ENCODE measurements at regions not wholly inside any gene's neighbourhood (a gene's known extent, or its start where the extent isn't known, plus 50 kb on each side); places are given as distances from the start of the nearest gene placed in this dataset.
"Not testable (repeated sequence)": the region's sequence is repeated elsewhere in the genome, so short reads cannot be mapped to it uniquely, and the experiment has no call there.

GRCh38 chr14:98208943-98209342, 1063.1 kb downstream of the BCL11B start:
- H3K36me3 ChIP-seq (ENCODE audit: control insufficient read depth in 1 of 2, insufficient read depth in 2 of 2, low read length in 2 of 2), result no peaks in the 10 kb centered on the region
- H3K27me3 ChIP-seq (ENCODE audit: low read depth, low read length), result no peaks in the 10 kb centered on the region
- H3K4me1 ChIP-seq (ENCODE audit: control insufficient read depth in 1 of 2, insufficient read depth in 2 of 2, low read length in 2 of 2), result no peaks in the 10 kb centered on the region
- no peak overlapping the region for H3K4me3 ChIP-seq (ENCODE audit: low read depth in 1 of 2, low read length in 2 of 2)
- H3K9me3 ChIP-seq (ENCODE audit: control insufficient read depth in 1 of 2, low read length in 2 of 2), result no peaks in the 10 kb centered on the region
- no peak overlapping the region for H3K27ac ChIP-seq (ENCODE audit: low read length)

- Histone ChIP-seq H3K9me3 (ENCODE audit: control insufficient read depth in 1 of 2, low read length in 2 of 2) (no peaks in the 10 kb centered on the region), H3K4me1 (ENCODE audit: control insufficient read depth in 1 of 2, insufficient read depth in 2 of 2, low read length in 2 of 2) (no peaks in the 10 kb centered on the region), H3K27ac (ENCODE audit: low read length) (no peak overlapping the region), H3K36me3 (ENCODE audit: control insufficient read depth in 1 of 2, insufficient read depth in 2 of 2, low read length in 2 of 2) (no peaks in the 10 kb centered on the region), H3K27me3 (ENCODE audit: low read depth, low read length) (no peaks in the 10 kb centered on the region), H3K4me3 (ENCODE audit: low read depth in 1 of 2, low read length in 2 of 2) (no peak overlapping the region)
Measured at GRCh38 chr14:98210045-98210672, 1061.8 kb downstream of the BCL11B start.

GRCh38 chr14:98217530-98217929, 1054.5 kb downstream of the BCL11B start:
- Histone ChIP-seq H3K4me1 (ENCODE audit: control insufficient read depth in 1 of 2, insufficient read depth in 2 of 2, low read length in 2 of 2) (no peaks in the 10 kb centered on the region), H3K27ac (ENCODE audit: low read length) (no peak overlapping the region), H3K4me3 (ENCODE audit: low read depth in 1 of 2, low read length in 2 of 2) (no peak overlapping the region), H3K9me3 (ENCODE audit: control insufficient read depth in 1 of 2, low read length in 2 of 2) (no peaks in the 10 kb centered on the region), H3K36me3 (ENCODE audit: control insufficient read depth in 1 of 2, insufficient read depth in 2 of 2, low read length in 2 of 2) (no peaks in the 10 kb centered on the region), H3K27me3 (ENCODE audit: low read depth, low read length) (no peaks in the 10 kb centered on the region)

GRCh38 chr14:98218218-98218617, 1053.8 kb downstream of the BCL11B start:
- no peaks in the 10 kb centered on the region for H3K36me3 ChIP-seq (ENCODE audit: control insufficient read depth in 1 of 2, insufficient read depth in 2 of 2, low read length in 2 of 2)
- H3K27me3 ChIP-seq (ENCODE audit: low read depth, low read length), result no peaks in the 10 kb centered on the region
- no peak overlapping the region for H3K4me3 ChIP-seq (ENCODE audit: low read depth in 1 of 2, low read length in 2 of 2)
- H3K4me1 ChIP-seq (ENCODE audit: control insufficient read depth in 1 of 2, insufficient read depth in 2 of 2, low read length in 2 of 2), result no peaks in the 10 kb centered on the region
- H3K27ac ChIP-seq (ENCODE audit: low read length), result no peak overlapping the region
- H3K9me3 ChIP-seq (ENCODE audit: control insufficient read depth in 1 of 2, low read length in 2 of 2), result no peaks in the 10 kb centered on the region

- Histone ChIP-seq H3K9me3 (ENCODE audit: control insufficient read depth in 1 of 2, low read length in 2 of 2) (no peaks in the 10 kb centered on the region), H3K36me3 (ENCODE audit: control insufficient read depth in 1 of 2, insufficient read depth in 2 of 2, low read length in 2 of 2) (no peaks in the 10 kb centered on the region), H3K27me3 (ENCODE audit: low read depth, low read length) (no peaks in the 10 kb centered on the region), H3K4me3 (ENCODE audit: low read depth in 1 of 2, low read length in 2 of 2) (no peak overlapping the region), H3K27ac (ENCODE audit: low read length) (no peak overlapping the region), H3K4me1 (ENCODE audit: control insufficient read depth in 1 of 2, insufficient read depth in 2 of 2, low read length in 2 of 2) (no peaks in the 10 kb centered on the region)
Measured at GRCh38 chr14:98219638-98220037, 1052.4 kb downstream of the BCL11B start.

GRCh38 chr14:98223106-98223505, 1048.9 kb downstream of the BCL11B start:
- Histone ChIP-seq H3K4me3 (ENCODE audit: low read depth in 1 of 2, low read length in 2 of 2) (no peak overlapping the region), H3K36me3 (ENCODE audit: control insufficient read depth in 1 of 2, insufficient read depth in 2 of 2, low read length in 2 of 2) (no peaks in the 10 kb centered on the region), H3K4me1 (ENCODE audit: control insufficient read depth in 1 of 2, insufficient read depth in 2 of 2, low read length in 2 of 2) (no peaks in the 10 kb centered on the region), H3K27me3 (ENCODE audit: low read depth, low read length) (no peaks in the 10 kb centered on the region), H3K27ac (ENCODE audit: low read length) (no peak overlapping the region), H3K9me3 (ENCODE audit: control insufficient read depth in 1 of 2, low read length in 2 of 2) (no peaks in the 10 kb centered on the region)

DNA sequence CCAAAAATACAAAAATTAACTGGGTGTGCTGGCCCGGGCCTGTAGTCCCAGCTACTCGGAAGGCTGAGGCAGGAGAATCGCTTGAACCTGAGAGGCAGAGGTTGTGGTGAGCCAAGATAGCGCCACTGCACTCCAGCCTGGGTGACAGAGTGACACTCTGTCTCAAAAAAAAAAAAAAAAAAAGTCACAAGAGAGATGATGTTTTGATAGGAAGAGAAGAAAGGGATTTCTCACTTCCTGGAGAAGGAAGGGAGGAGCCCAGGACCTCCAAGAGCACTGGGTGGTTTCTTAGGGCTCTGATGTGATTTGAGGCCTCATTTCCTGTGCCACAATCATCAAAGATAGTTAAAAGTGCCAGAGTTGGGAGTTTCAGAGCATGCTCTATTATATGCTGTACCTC, 1048.3 kb downstream of the BCL11B start:
- H3K36me3 ChIP-seq (ENCODE audit: control insufficient read depth in 1 of 2, insufficient read depth in 2 of 2, low read length in 2 of 2); H3K9me3 ChIP-seq (ENCODE audit: control insufficient read depth in 1 of 2, low read length in 2 of 2); H3K27me3 ChIP-seq (ENCODE audit: low read depth, low read length); H3K4me3 ChIP-seq (ENCODE audit: low read depth in 1 of 2, low read length in 2 of 2); H3K27ac ChIP-seq (ENCODE audit: low read length); H3K4me1 ChIP-seq (ENCODE audit: control insufficient read depth in 1 of 2, insufficient read depth in 2 of 2, low read length in 2 of 2): not testable (repeated sequence)

DNA sequence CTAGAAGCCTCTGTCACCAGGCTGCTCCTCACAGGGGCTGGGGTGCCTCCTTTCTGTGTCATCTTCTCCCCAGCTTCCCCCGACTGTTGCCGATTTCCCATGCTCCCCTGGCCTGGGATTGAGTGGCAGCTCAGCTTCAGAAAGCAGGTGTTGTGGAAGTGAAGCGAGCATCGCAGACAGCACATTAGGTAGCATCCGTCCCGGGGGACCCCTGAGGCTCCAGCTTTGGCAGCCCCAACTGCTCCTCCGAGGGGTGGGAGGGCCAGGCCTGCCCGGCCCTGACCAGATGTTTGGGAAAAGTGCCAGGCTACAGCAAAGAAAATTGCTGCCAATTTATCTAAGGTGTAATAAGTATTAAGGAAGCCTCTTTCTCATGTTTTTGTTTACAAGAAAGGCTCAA, 1045.6 kb downstream of the BCL11B start:
- Histone ChIP-seq H3K4me1 (ENCODE audit: control insufficient read depth in 1 of 2, insufficient read depth in 2 of 2, low read length in 2 of 2) (no peaks in the 10 kb centered on the region), H3K36me3 (ENCODE audit: control insufficient read depth in 1 of 2, insufficient read depth in 2 of 2, low read length in 2 of 2) (no peaks in the 10 kb centered on the region), H3K27ac (ENCODE audit: low read length) (no peak overlapping the region), H3K9me3 (ENCODE audit: control insufficient read depth in 1 of 2, low read length in 2 of 2) (no peaks in the 10 kb centered on the region), H3K4me3 (ENCODE audit: low read depth in 1 of 2, low read length in 2 of 2) (no peak overlapping the region), H3K27me3 (ENCODE audit: low read depth, low read length) (no peaks in the 10 kb centered on the region)

DNA sequence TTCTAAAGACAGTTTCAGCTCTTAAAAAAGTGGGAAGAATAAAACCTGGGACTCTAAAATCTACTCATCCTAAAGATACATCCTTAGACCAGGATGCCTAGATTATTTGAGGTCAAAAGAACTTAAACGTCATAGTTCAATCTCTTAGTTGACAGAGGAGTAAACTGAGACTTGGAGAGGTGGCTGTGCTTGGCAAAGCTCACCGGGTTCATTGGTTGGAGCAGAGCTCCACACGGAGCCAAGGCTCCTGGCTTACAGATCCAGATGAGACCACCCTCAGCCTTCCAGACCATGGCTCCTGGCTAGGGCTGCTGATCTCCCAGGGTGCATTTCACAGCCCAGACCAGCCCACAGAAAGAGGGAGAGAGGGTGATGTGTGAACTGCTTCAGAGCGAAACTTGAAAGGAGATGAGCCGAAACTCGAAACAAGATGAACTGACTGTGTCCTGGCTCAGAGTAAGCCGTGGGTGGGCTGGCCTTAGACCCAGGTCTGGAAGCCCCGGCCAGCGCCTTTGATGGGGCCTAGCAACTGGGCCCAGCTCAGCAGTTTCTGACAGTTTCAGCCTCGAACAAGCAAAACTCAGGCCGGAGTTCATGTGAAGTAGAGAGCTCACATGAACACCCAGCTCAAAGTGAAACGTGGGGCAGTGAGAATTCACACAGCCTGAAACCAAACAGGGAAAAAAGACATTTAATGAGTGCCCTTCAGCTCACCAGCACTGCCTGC, 1044.8 kb downstream of the BCL11B start:
- H3K27ac ChIP-seq (ENCODE audit: low read length), result no peak overlapping the region
- H3K27me3 ChIP-seq (ENCODE audit: low read depth, low read length), result no peaks in the 10 kb centered on the region
- no peaks in the 10 kb centered on the region for H3K9me3 ChIP-seq (ENCODE audit: control insufficient read depth in 1 of 2, low read length in 2 of 2)
- no peaks in the 10 kb centered on the region for H3K4me1 ChIP-seq (ENCODE audit: control insufficient read depth in 1 of 2, insufficient read depth in 2 of 2, low read length in 2 of 2)
- no peak overlapping the region for H3K4me3 ChIP-seq (ENCODE audit: low read depth in 1 of 2, low read length in 2 of 2)
- no peaks in the 10 kb centered on the region for H3K36me3 ChIP-seq (ENCODE audit: control insufficient read depth in 1 of 2, insufficient read depth in 2 of 2, low read length in 2 of 2)

- no peaks in the 10 kb centered on the region for H3K4me1 ChIP-seq (ENCODE audit: control insufficient read depth in 1 of 2, insufficient read depth in 2 of 2, low read length in 2 of 2)
- H3K27me3 ChIP-seq (ENCODE audit: low read depth, low read length), result no peaks in the 10 kb centered on the region
- no peaks in the 10 kb centered on the region for H3K9me3 ChIP-seq (ENCODE audit: control insufficient read depth in 1 of 2, low read length in 2 of 2)
- H3K27ac ChIP-seq (ENCODE audit: low read length), result no peak overlapping the region
- H3K36me3 ChIP-seq (ENCODE audit: control insufficient read depth in 1 of 2, insufficient read depth in 2 of 2, low read length in 2 of 2), result no peaks in the 10 kb centered on the region
- H3K4me3 ChIP-seq (ENCODE audit: low read depth in 1 of 2, low read length in 2 of 2), result no peak overlapping the region
Measured at GRCh38 chr14:98227727-98228111, 1044.3 kb downstream of the BCL11B start.

DNA sequence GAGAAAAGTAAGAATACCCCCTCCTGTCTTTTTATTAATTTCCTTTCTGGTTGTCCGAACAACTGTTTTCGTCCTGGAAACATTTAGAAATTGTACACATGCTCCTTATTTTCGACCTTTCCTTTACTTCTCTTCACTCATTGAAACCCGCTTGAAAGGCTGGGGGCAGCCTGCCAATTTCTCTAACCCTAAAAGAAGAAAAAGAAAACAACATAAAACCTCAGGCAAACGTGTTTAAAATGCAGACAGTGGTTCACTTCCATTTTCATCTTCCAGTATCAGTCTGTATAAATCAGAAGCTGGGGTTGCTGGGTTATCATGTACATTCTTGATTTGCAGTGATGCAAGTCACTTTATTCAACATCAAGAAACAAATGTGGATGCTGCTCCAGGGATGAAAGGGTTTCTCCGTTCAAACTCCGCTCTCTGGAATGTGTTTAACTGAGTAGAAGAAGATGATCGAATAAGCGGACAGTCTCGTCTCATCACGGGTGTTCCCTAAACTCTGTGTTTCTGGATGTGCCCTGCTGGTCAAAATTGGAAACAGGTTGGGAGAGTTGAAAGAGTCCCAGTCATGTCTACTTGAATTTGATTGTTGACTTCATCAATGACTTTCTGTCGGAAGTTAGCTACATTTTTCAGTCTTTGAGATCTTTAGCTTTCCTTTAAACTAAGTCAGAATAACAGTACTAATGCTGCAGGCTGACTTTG, 1042.2 kb downstream of the BCL11B start:
- no peaks in the 10 kb centered on the region for H3K4me1 ChIP-seq (ENCODE audit: control insufficient read depth in 1 of 2, insufficient read depth in 2 of 2, low read length in 2 of 2)
- no peaks in the 10 kb centered on the region for H3K27me3 ChIP-seq (ENCODE audit: low read depth, low read length)
- no peaks in the 10 kb centered on the region for H3K9me3 ChIP-seq (ENCODE audit: control insufficient read depth in 1 of 2, low read length in 2 of 2)
- no peaks in the 10 kb centered on the region for H3K36me3 ChIP-seq (ENCODE audit: control insufficient read depth in 1 of 2, insufficient read depth in 2 of 2, low read length in 2 of 2)
- no peak overlapping the region for H3K4me3 ChIP-seq (ENCODE audit: low read depth in 1 of 2, low read length in 2 of 2)
- no peak overlapping the region for H3K27ac ChIP-seq (ENCODE audit: low read length)

All from muscle layer of duodenum (tissue), 2 donors.